ENCODE measurements at regions not wholly inside any gene's neighbourhood (a gene's known extent, or its start where the extent isn't known, plus 50 kb on each side); places are given as distances from the start of the nearest gene placed in this dataset.
"Not testable (repeated sequence)": the region's sequence is repeated elsewhere in the genome, so short reads cannot be mapped to it uniquely, and the experiment has no call there.

DNA sequence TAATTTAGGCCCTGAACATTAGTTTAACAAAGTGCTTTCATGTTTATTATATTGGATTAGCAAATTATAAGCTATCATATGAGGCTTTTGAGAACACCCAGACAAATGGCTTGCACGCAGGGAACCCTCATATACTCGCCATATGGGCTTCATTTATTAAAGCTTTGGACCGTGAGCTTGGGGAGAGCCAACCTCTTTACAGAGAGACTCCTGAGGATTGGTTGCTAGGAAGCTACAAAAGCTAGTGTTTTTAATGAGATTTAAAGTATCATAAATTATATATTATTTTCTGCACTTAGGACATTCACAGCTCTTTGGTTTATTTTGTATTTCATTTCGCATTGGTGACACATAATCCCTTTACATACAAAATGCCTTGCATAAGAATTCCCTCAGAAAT lies 193.8 kb upstream of the TOX3 start:
- Histone ChIP-seq H3K9me3 (ENCODE audit: control insufficient read depth, low read depth, low read length) (no peaks in the 10 kb centered on the region), H3K4me3 (ENCODE audit: control insufficient read depth in 2 of 3, extremely low read depth in 1 of 3, insufficient read depth in 2 of 3, low read depth in 1 of 3, low read length in 3 of 3) (no peak overlapping the region), H3K27me3 (ENCODE audit: control insufficient read depth, extremely low read depth, insufficient read depth, low read length) (no peaks in the 10 kb centered on the region), H3K9ac (ENCODE audit: control insufficient read depth, extremely low read depth, insufficient read depth, low read length) (no peak overlapping the region), H3K27ac (ENCODE audit: control insufficient read depth, insufficient read depth, low read length) (no peak overlapping the region), H3K4me1 (ENCODE audit: control insufficient read depth, extremely low read depth, insufficient read depth, low read length) (no peaks in the 10 kb centered on the region), H3K4me2 (ENCODE audit: control insufficient read depth, extremely low read depth, insufficient read depth, low read depth, low read length) (no peak overlapping the region), H3K79me2 (ENCODE audit: control insufficient read depth, insufficient read depth, low read length) (no peaks in the 10 kb centered on the region), H3K9me1 (ENCODE audit: control insufficient read depth, extremely low read depth, insufficient read depth, low read length) (no peaks in the 10 kb centered on the region), H2AFZ (ENCODE audit: control insufficient read depth, low read length) (no peak overlapping the region), H3K36me3 (ENCODE audit: control insufficient read depth in 2 of 2, extremely low read depth in 1 of 2, insufficient read depth in 2 of 2, low read length in 2 of 2) (no peaks in the 10 kb centered on the region), H4K20me1 (ENCODE audit: control insufficient read depth, extremely low read depth, insufficient read depth, low read length) (no peaks in the 10 kb centered on the region)
- dilution Hi-C loops (cut with MboI; ENCODE audit: extremely low pct_ligation_motif_present, low sequenced_read_pairs), result no loop called here
- FAIRE-seq, result no peak
- no peak for TF ChIP-seq EZH2 (IDR thresholded peaks at IDR 0.05; ENCODE audit: low read length)
- TF ChIP-seq, protein P1, sequence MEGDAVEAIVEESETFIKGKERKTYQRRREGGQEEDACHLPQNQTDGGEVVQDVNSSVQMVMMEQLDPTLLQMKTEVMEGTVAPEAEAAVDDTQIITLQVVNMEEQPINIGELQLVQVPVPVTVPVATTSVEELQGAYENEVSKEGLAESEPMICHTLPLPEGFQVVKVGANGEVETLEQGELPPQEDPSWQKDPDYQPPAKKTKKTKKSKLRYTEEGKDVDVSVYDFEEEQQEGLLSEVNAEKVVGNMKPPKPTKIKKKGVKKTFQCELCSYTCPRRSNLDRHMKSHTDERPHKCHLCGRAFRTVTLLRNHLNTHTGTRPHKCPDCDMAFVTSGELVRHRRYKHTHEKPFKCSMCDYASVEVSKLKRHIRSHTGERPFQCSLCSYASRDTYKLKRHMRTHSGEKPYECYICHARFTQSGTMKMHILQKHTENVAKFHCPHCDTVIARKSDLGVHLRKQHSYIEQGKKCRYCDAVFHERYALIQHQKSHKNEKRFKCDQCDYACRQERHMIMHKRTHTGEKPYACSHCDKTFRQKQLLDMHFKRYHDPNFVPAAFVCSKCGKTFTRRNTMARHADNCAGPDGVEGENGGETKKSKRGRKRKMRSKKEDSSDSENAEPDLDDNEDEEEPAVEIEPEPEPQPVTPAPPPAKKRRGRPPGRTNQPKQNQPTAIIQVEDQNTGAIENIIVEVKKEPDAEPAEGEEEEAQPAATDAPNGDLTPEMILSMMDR (optimal IDR thresholded peaks at IDR 0.05 in 1 of 3, IDR thresholded peaks at IDR 0.05 in 1 of 3, conservative IDR thresholded peaks at IDR 0.05 in 1 of 3; ENCODE audit: extremely low read depth in 1 of 3, insufficient read depth in 2 of 3, low read length in 3 of 3), result no peak
- DNase-seq (ENCODE audit: low read depth, low spot score), result no peak

DNA sequence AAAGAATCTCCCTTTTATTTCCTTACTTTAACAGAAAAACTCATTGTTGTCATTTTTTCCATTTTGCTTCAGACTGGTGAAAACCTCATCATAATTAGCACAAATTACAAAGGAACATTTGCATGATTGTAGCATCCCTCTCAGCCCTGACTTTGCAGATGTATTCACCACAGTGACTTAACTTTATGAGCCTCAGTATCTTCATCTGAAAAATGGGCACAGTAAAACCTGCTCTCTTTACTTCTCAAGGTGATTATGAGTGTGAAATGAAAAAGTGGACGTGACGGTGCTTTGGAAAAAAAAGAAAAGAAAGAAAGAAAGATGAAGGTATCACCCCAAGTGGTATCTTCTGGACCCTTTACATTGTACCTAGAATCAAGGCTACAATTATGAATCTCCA lies 193.4 kb upstream of the TOX3 start:
- H3K9me3 ChIP-seq (ENCODE audit: control insufficient read depth, low read depth, low read length), result no peaks in the 10 kb centered on the region
- dilution Hi-C loops (cut with MboI; ENCODE audit: extremely low pct_ligation_motif_present, low sequenced_read_pairs), result no loop called here
- H3K27me3 ChIP-seq (ENCODE audit: control insufficient read depth, extremely low read depth, insufficient read depth, low read length), result no peaks in the 10 kb centered on the region

DNA sequence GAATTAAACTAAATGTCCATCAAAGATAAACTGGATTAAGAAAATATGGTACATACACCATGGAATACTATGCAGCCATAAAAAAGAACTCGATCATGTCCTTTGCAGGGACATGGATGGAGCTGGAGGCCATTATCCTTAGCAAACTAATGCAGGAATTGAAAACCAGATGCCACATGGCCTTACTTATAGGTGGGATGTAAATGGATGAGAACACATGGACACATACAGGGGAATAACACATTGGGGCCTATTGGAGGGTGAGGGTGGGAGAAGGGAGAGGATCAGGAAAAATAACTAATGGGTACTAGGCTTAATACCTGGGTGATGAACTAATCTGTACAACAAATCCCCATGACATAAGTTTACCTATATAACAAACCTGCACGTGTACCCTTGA lies 192.0 kb upstream of the TOX3 start:
- H3K4me3 ChIP-seq (ENCODE audit: control insufficient read depth in 2 of 3, extremely low read depth in 1 of 3, insufficient read depth in 2 of 3, low read depth in 1 of 3, low read length in 3 of 3); H3K9me1 ChIP-seq (ENCODE audit: control insufficient read depth, extremely low read depth, insufficient read depth, low read length); dilution Hi-C loops (cut with MboI; ENCODE audit: extremely low pct_ligation_motif_present, low sequenced_read_pairs); H3K4me1 ChIP-seq (ENCODE audit: control insufficient read depth, extremely low read depth, insufficient read depth, low read length); DNase-seq (ENCODE audit: low read depth, low spot score); H2AFZ ChIP-seq (ENCODE audit: control insufficient read depth, low read length); H3K27me3 ChIP-seq (ENCODE audit: control insufficient read depth, extremely low read depth, insufficient read depth, low read length); H3K79me2 ChIP-seq (ENCODE audit: control insufficient read depth, insufficient read depth, low read length); H3K9me3 ChIP-seq (ENCODE audit: control insufficient read depth, low read depth, low read length); FAIRE-seq; H4K20me1 ChIP-seq (ENCODE audit: control insufficient read depth, extremely low read depth, insufficient read depth, low read length); H3K9ac ChIP-seq (ENCODE audit: control insufficient read depth, extremely low read depth, insufficient read depth, low read length); H3K4me2 ChIP-seq (ENCODE audit: control insufficient read depth, extremely low read depth, insufficient read depth, low read depth, low read length); H3K36me3 ChIP-seq (ENCODE audit: control insufficient read depth in 2 of 2, extremely low read depth in 1 of 2, insufficient read depth in 2 of 2, low read length in 2 of 2); H3K27ac ChIP-seq (ENCODE audit: control insufficient read depth, insufficient read depth, low read length): not testable (repeated sequence)

More for the DNA sequence above, 193.4 kb upstream of the TOX3 start:
- Histone ChIP-seq H3K79me2 (ENCODE audit: control insufficient read depth, insufficient read depth, low read length) (no peaks in the 10 kb centered on the region), H3K4me2 (ENCODE audit: control insufficient read depth, extremely low read depth, insufficient read depth, low read depth, low read length) (no peak overlapping the region), H4K20me1 (ENCODE audit: control insufficient read depth, extremely low read depth, insufficient read depth, low read length) (no peaks in the 10 kb centered on the region), H3K4me3 (ENCODE audit: control insufficient read depth in 2 of 3, extremely low read depth in 1 of 3, insufficient read depth in 2 of 3, low read depth in 1 of 3, low read length in 3 of 3) (no peak overlapping the region), H3K9ac (ENCODE audit: control insufficient read depth, extremely low read depth, insufficient read depth, low read length) (no peak overlapping the region), H2AFZ (ENCODE audit: control insufficient read depth, low read length) (no peak overlapping the region), H3K27ac (ENCODE audit: control insufficient read depth, insufficient read depth, low read length) (no peak overlapping the region), H3K4me1 (ENCODE audit: control insufficient read depth, extremely low read depth, insufficient read depth, low read length) (no peaks in the 10 kb centered on the region), H3K36me3 (ENCODE audit: control insufficient read depth in 2 of 2, extremely low read depth in 1 of 2, insufficient read depth in 2 of 2, low read length in 2 of 2) (no peaks in the 10 kb centered on the region), H3K9me1 (ENCODE audit: control insufficient read depth, extremely low read depth, insufficient read depth, low read length) (no peaks in the 10 kb centered on the region)
- FAIRE-seq (no peak), DNase-seq (ENCODE audit: low read depth, low spot score) (no peak)
- TF ChIP-seq, protein P1 (optimal IDR thresholded peaks at IDR 0.05 in 1 of 3, IDR thresholded peaks at IDR 0.05 in 1 of 3, conservative IDR thresholded peaks at IDR 0.05 in 1 of 3; ENCODE audit: extremely low read depth in 1 of 3, insufficient read depth in 2 of 3, low read length in 3 of 3), result no peak
- TF ChIP-seq EZH2 (IDR thresholded peaks at IDR 0.05; ENCODE audit: low read length), result no peak

Measured in keratinocyte (primary cell).